ENCODE measurements at regions not wholly inside any gene's neighbourhood (a gene's known extent, or its start where the extent isn't known, plus 50 kb on each side); places are given as distances from the start of the nearest gene placed in this dataset.

- H3K4me3 ChIP-seq (replicated peaks in 1 of 2; ENCODE audit: low read depth in 1 of 2, low read length in 2 of 2), result no peak overlapping the region
- intact Hi-C loops (cut with micrococcal nuclease), result no loop called here
- H3K4me2 ChIP-seq (ENCODE audit: low read length), result no peak overlapping the region
- no peaks in the 10 kb centered on the region for H3K4me1 ChIP-seq (ENCODE audit: control insufficient read depth in 1 of 2, insufficient read depth in 2 of 2, low read length in 2 of 2)
- TF ChIP-seq SRF (IDR thresholded peaks at IDR 0.05; ENCODE audit: low read depth) (no peak), SIN3A (IDR thresholded peaks at IDR 0.05; ENCODE audit: low read depth) (no peak), TCF7L2 (IDR thresholded peaks at IDR 0.05; ENCODE audit: borderline replicate concordance, extremely low read depth, insufficient read depth, insufficient read length) (no peak), EZH2phosphoT487 (IDR thresholded peaks at IDR 0.05; ENCODE audit: borderline replicate concordance) (no peak), CBX3 (IDR thresholded peaks at IDR 0.05; ENCODE audit: low read depth) (no peak), ZFX (IDR thresholded peaks at IDR 0.05) (no peak), RAD21 (IDR thresholded peaks at IDR 0.05; ENCODE audit: low read depth) (no peak), FOSL1 (IDR thresholded peaks at IDR 0.05; ENCODE audit: low read depth) (no peak), JUND (IDR thresholded peaks at IDR 0.05) (no peak), POLR2AphosphoS5 (IDR thresholded peaks at IDR 0.05; ENCODE audit: low read depth, low read length) (no peak), ZNF274 (IDR thresholded peaks at IDR 0.05; ENCODE audit: low read depth, low read length) (no peak), EGR1 (IDR thresholded peaks at IDR 0.05; ENCODE audit: low read depth) (no peak), ZBTB33 (IDR thresholded peaks at IDR 0.05; ENCODE audit: extremely low read depth, insufficient replicate concordance, low read length) (no peak), SP1 (IDR thresholded peaks at IDR 0.05; ENCODE audit: low read depth) (no peak), ELF1 (IDR thresholded peaks at IDR 0.05; ENCODE audit: borderline replicate concordance, low read depth) (no peak), POLR2A (IDR thresholded peaks at IDR 0.05; ENCODE audit: borderline replicate concordance, extremely low read depth, insufficient read depth, insufficient read length) (no peak), EZH2 (IDR thresholded peaks at IDR 0.05) (no peak)
- TF ChIP-seq, protein P1, sequence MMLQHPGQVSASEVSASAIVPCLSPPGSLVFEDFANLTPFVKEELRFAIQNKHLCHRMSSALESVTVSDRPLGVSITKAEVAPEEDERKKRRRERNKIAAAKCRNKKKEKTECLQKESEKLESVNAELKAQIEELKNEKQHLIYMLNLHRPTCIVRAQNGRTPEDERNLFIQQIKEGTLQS (IDR thresholded peaks at IDR 0.05), result no peak
- TF ChIP-seq, protein P2, sequence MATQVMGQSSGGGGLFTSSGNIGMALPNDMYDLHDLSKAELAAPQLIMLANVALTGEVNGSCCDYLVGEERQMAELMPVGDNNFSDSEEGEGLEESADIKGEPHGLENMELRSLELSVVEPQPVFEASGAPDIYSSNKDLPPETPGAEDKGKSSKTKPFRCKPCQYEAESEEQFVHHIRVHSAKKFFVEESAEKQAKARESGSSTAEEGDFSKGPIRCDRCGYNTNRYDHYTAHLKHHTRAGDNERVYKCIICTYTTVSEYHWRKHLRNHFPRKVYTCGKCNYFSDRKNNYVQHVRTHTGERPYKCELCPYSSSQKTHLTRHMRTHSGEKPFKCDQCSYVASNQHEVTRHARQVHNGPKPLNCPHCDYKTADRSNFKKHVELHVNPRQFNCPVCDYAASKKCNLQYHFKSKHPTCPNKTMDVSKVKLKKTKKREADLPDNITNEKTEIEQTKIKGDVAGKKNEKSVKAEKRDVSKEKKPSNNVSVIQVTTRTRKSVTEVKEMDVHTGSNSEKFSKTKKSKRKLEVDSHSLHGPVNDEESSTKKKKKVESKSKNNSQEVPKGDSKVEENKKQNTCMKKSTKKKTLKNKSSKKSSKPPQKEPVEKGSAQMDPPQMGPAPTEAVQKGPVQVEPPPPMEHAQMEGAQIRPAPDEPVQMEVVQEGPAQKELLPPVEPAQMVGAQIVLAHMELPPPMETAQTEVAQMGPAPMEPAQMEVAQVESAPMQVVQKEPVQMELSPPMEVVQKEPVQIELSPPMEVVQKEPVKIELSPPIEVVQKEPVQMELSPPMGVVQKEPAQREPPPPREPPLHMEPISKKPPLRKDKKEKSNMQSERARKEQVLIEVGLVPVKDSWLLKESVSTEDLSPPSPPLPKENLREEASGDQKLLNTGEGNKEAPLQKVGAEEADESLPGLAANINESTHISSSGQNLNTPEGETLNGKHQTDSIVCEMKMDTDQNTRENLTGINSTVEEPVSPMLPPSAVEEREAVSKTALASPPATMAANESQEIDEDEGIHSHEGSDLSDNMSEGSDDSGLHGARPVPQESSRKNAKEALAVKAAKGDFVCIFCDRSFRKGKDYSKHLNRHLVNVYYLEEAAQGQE (IDR thresholded peaks at IDR 0.05; ENCODE audit: low read depth), result no peak
- H2AFZ ChIP-seq (ENCODE audit: low read depth, low read length, poor library complexity, severe bottlenecking), result no peak overlapping the region
- H3K9ac ChIP-seq (ENCODE audit: low read length), result no peak overlapping the region
- no peak overlapping the region for H3K27ac ChIP-seq (ENCODE audit: low read depth, low read length)
- no peak for DNase-seq (ENCODE audit: low read depth, low spot score)
- H3K27me3 ChIP-seq (ENCODE audit: insufficient read depth, low read length), result no peaks in the 10 kb centered on the region
- ChIA-PET POLR2A (no interaction called here), CTCF (no interaction called here), RAD21 (ENCODE audit: low non-redundant PET in 1 of 2, low total read pairs in 2 of 2, uncharacterized antibody in 2 of 2, unreplicated experiment in 2 of 2) (no interaction called here)
- H4K20me1 ChIP-seq (ENCODE audit: insufficient read depth), result no peaks in the 10 kb centered on the region
- no peaks in the 10 kb centered on the region for H3K9me2 ChIP-seq (ENCODE audit: insufficient read depth)
- BruUV-seq (replicated peaks), result no TSS peak
- H3K36me3 ChIP-seq (ENCODE audit: control insufficient read depth in 1 of 2, insufficient read depth in 2 of 2, low read length in 2 of 2), result no peaks in the 10 kb centered on the region
- ATAC-seq, result no peak
- no peaks in the 10 kb centered on the region for H3K79me2 ChIP-seq (ENCODE audit: insufficient read depth, low read length)
- H3K9me3 ChIP-seq (ENCODE audit: control insufficient read depth in 1 of 2, insufficient read depth in 1 of 2, low read depth in 1 of 2, low read length in 2 of 2), result peaks cover 0 to 6% of the 10 kb centered on the region in 2 experiments; a peak in 2 of 4 replicates
Observed at GRCh38 chr5:3221432-3221831, 374.2 kb upstream of the IRX1 start.
